AG04450 (cell line): ENCODE measurements at regions not wholly inside any gene's neighbourhood (a gene's known extent, or its start where the extent isn't known, plus 50 kb on each side); places are given as distances from the start of the nearest gene placed in this dataset.

Source experiments
- CTCF ChIA-PET: fragments of 300-600, 350-600 bp; formaldehyde crosslinking; extraction: SDS; loops from one replicate; lab custom pipeline; 2022; ENCODE audit warnings: antibody characterized with exemption, inconsistent platforms; lab: Charles Lee
- POLR2A ChIA-PET: fragments of 350-600 bp; formaldehyde crosslinking; extraction: SDS; loops from one replicate; lab custom pipeline; 2021; ENCODE audit warnings: antibody characterized with exemption, inconsistent platforms; lab: Yijun Ruan, JAX
- DNase-seq: peaks from one replicate; pipeline ENCODE4 v3.0.0-alpha.2; 2011; ENCODE audit warnings: low read depth, low spot score
- H3K27ac ChIP-seq: one replicate; pipeline ENCODE4 v1.5.1; 2012; ENCODE audit warnings: low read depth, low read length, control low read depth
- H3K27me3 ChIP-seq: one replicate; pipeline ENCODE4 v1.6.0; 2012; ENCODE audit warnings: low read length; ENCODE audit not compliant: control insufficient read depth, insufficient read depth
- H3K4me3 ChIP-seq: 2 replicates; pipeline ENCODE4 v1.5.1; 2011; ENCODE audit warnings: mild to moderate bottlenecking, low read depth, low read length, control low read depth
- H3K9me3 ChIP-seq: 2 replicates; pipeline ENCODE4 v1.5.1; 2012; ENCODE audit warnings: low read length; ENCODE audit not compliant: control insufficient read depth, insufficient read depth
- TF ChIP-seq, protein P1 (sequence below): IDR thresholded peaks from 2 replicates; pipeline ENCODE4 v1.5.1; 2011; ENCODE audit warnings: low read depth, low read length, control low read depth, inconsistent platforms

DNA sequence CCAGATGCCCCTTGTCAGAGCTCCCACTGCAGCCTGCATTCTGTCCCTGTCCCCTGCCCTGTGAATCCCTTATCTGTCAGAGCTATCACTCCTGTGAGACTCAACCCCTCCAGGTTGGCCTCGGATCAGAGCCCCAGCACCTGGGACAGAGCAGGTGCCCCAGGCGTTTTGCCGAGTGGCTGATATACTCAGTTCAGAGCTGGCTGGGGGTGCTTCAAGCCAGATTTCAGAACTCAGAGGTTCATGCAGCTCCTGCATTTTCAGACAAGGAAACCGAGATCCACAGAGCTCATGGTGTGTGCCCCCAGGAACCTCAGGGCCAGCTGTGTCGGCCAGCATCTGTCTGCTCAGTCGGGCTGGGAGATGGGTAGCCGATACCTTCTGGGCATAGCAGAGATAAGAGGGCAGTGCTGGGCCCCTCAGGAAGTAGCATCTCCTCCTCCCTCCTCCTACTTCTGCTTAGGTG is 228.0 kb upstream of the RTL1 start:
- H3K27ac ChIP-seq: no peak overlapping the region

DNA sequence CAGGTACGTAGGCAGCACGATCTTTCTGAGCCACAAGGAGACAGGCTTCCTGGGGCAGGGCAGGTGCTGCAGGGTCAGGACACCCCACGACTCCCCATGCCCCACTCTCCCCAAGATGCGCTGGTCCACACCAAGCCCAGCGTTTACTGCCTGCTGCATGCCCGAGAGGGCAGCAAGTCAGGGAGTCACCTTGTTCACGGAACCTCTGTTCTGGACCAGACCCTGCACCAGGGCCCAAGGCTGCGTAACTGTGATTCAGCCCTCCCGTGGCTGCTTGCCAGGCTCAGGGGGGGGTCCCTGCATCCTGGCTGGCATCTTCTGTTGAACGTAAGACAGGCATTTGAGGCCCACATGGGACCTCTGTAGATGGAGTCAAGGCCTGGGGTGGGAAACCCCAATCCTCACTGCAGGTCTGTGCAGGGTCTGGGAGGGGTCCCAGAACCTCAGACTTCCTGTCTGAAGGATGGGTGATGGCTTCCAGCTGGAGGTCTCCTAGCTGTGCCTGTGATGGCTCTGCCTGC is 228.6 kb upstream of the RTL1 start:
- Histone ChIP-seq H3K9me3 (peaks cover 5% of the 10 kb centered on the region; the same call in 1 of the 2 replicates), H3K4me3 (no peak overlapping the region), H3K27ac (no peak overlapping the region), H3K27me3 (peaks cover 20% of the 10 kb centered on the region)
- no peak for DNase-seq
- CTCF ChIA-PET: no interaction called here
- TF ChIP-seq, protein P1, sequence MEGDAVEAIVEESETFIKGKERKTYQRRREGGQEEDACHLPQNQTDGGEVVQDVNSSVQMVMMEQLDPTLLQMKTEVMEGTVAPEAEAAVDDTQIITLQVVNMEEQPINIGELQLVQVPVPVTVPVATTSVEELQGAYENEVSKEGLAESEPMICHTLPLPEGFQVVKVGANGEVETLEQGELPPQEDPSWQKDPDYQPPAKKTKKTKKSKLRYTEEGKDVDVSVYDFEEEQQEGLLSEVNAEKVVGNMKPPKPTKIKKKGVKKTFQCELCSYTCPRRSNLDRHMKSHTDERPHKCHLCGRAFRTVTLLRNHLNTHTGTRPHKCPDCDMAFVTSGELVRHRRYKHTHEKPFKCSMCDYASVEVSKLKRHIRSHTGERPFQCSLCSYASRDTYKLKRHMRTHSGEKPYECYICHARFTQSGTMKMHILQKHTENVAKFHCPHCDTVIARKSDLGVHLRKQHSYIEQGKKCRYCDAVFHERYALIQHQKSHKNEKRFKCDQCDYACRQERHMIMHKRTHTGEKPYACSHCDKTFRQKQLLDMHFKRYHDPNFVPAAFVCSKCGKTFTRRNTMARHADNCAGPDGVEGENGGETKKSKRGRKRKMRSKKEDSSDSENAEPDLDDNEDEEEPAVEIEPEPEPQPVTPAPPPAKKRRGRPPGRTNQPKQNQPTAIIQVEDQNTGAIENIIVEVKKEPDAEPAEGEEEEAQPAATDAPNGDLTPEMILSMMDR: no peak
- POLR2A ChIA-PET: interaction anchor here (0.5 kb wide), 1 partner anchor 433 kb away, joined by 3 read pairs; no protein-coding TSS in a partner anchor

More for the DNA sequence above, 228.0 kb upstream of the RTL1 start:
- TF ChIP-seq, protein P1: no peak
- POLR2A ChIA-PET: no interaction called here
- Histone ChIP-seq H3K9me3 (peaks cover 5% of the 10 kb centered on the region; the same call in 1 of the 2 replicates), H3K4me3 (no peak overlapping the region), H3K27me3 (peaks cover 25% of the 10 kb centered on the region)
- no peak for DNase-seq
- CTCF ChIA-PET: no interaction called here

DNA sequence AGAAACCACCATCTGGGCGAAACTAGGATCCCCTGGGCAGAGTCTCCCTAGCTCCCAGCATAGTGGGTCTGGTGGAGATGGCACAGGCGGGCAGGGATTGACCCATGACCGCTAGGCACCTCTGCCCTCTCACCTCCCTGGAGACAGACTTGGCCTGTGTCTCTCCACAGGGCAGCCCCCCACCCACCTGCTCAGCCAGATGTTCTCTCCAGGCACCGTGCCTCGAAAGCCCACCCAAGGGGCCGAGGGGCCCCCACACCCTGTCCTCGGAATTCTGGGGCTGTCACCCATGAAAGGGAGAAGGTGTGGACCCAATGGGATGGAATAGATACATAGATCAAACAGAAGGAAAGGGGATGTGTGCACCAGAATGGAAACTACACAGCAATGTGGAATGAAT is 229.1 kb upstream of the RTL1 start:
- CTCF ChIA-PET: no interaction called here
- POLR2A ChIA-PET: no interaction called here
- H3K27ac ChIP-seq: no peak overlapping the region
- H3K27me3 ChIP-seq: peaks cover 17% of the 10 kb centered on the region
- no peak overlapping the region for H3K4me3 ChIP-seq
- no peak for DNase-seq
- TF ChIP-seq, protein P1: no peak
- H3K9me3 ChIP-seq: peaks cover 5% of the 10 kb centered on the region; the same call in 1 of the 2 replicates

DNA sequence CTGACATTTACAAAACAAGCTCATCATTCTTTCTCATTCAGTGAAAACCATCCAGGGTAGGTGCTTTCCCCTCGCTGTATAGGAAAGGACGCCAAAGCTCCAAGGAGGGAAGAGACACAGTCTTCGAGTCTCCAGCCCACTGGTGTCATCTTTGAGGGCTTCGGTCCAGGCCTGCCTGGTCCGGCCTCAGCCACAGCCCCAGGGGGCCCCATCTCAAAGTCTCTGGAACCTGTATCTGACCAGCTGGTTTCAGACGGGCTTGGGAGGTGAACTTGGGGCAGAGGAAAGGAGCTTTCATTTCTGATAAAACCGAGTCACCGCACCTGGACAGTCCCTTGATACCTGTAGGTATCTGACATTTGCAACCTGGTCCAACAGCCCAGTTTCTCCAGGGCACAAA is 229.5 kb upstream of the RTL1 start:
- H3K27me3 ChIP-seq: peaks cover 13% of the 10 kb centered on the region
- no peak for DNase-seq
- TF ChIP-seq, protein P1: no peak
- no peak overlapping the region for H3K27ac ChIP-seq
- ChIA-PET CTCF (no interaction called here), POLR2A (no interaction called here)
- peaks cover 5% of the 10 kb centered on the region; the same call in 1 of the 2 replicates for H3K9me3 ChIP-seq
- H3K4me3 ChIP-seq: no peak overlapping the region

DNA sequence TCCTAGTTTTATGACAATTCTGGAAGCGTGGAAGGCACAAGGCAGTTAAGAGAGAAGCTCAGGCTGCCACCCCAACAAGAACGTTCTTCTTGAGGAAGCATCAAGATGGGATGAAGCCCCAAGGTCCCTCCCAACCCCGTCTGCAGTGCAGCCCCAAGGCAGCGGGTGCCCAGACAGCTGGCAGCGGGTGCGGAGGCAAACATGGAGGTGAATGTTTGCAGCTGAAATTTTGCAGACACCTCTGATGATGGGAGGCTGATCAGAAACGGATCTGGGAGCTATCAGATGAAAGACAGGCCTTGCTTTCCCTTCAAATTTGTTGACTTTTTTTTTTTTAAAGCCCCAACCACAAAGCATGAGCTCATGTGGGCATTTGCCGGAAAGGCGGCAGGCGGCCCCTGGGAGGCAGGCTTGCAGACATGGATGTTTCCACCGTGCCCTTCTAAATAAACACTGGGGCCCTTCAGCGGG is 230.7 kb upstream of the RTL1 start:
- TF ChIP-seq, protein P1: no peak
- ChIA-PET POLR2A (no interaction called here), CTCF (no interaction called here)
- no peak for DNase-seq
- H3K4me3 ChIP-seq: no peak overlapping the region
- peaks cover 6% of the 10 kb centered on the region for H3K27me3 ChIP-seq
- H3K9me3 ChIP-seq: peaks cover 5% of the 10 kb centered on the region; the same call in 1 of the 2 replicates
- no peak overlapping the region for H3K27ac ChIP-seq
